Fibroblast of peridontal ligament (primary cell): ENCODE measurements at regions not wholly inside any gene's neighbourhood (a gene's known extent, or its start where the extent isn't known, plus 50 kb on each side); places are given as distances from the start of the nearest gene placed in this dataset.
"Not testable (repeated sequence)": the region's sequence is repeated elsewhere in the genome, so short reads cannot be mapped to it uniquely, and the experiment has no call there.

Source experiments
- DNase-seq: peaks from one replicate; pipeline ENCODE4 v3.0.0-alpha.2; 2010; ENCODE audit errors: extremely low read depth

GRCh38 chr9:99626426-99626825 lies 195.3 kb upstream of the NR4A3 start:
- no peak for DNase-seq

GRCh38 chr9:99628285-99628684 lies 193.4 kb upstream of the NR4A3 start:
- no peak for DNase-seq

- no peak for DNase-seq
These were observed 192.7 kb upstream of the NR4A3 start for GRCh38 chr9:99628849-99629620.

GRCh38 chr9:99632349-99633038 lies 189.2 kb upstream of the NR4A3 start:
- no peak for DNase-seq

- no peak for DNase-seq
These were observed 188.4 kb upstream of the NR4A3 start for GRCh38 chr9:99633265-99633664.

GRCh38 chr9:99634186-99634585 lies 187.5 kb upstream of the NR4A3 start:
- DNase-seq = peak; percentile 43

GRCh38 chr9:99635032-99635431 lies 186.7 kb upstream of the NR4A3 start:
- peak; percentile 70 for DNase-seq

GRCh38 chr9:99637641-99638040 lies 184.0 kb upstream of the NR4A3 start:
- DNase-seq = no peak

GRCh38 chr9:99638971-99639370 lies 182.7 kb upstream of the NR4A3 start:
- DNase-seq = no peak

GRCh38 chr9:99647604-99648003 lies 174.1 kb upstream of the NR4A3 start:
- DNase-seq = no peak

GRCh38 chr9:99650187-99650874 lies 171.4 kb upstream of the NR4A3 start:
- no peak for DNase-seq

GRCh38 chr9:99660191-99660636 lies 161.5 kb upstream of the NR4A3 start:
- DNase-seq = no peak

GRCh38 chr9:99663297-99663696 lies 158.4 kb upstream of the NR4A3 start:
- DNase-seq = no peak

- DNase-seq = no peak
These were observed 157.8 kb upstream of the NR4A3 start for GRCh38 chr9:99663856-99664255.

- peak; percentile 17 for DNase-seq
These were observed 155.1 kb upstream of the NR4A3 start for GRCh38 chr9:99666571-99666970.

- not testable (repeated sequence) for DNase-seq
These were observed 150.8 kb upstream of the NR4A3 start for GRCh38 chr9:99670886-99671285.

- DNase-seq = peak; percentile 70
These were observed 144.4 kb upstream of the NR4A3 start for GRCh38 chr9:99677281-99677680.

GRCh38 chr9:99678566-99678965 lies 143.1 kb upstream of the NR4A3 start:
- no peak for DNase-seq

GRCh38 chr9:99680191-99680590 lies 141.5 kb upstream of the NR4A3 start:
- peak; percentile 81 for DNase-seq

- no peak for DNase-seq
These were observed 140.6 kb upstream of the NR4A3 start for GRCh38 chr9:99681113-99681512.

GRCh38 chr9:99682378-99682777 lies 139.3 kb upstream of the NR4A3 start:
- DNase-seq = no peak

- DNase-seq = no peak
These were observed 138.8 kb upstream of the NR4A3 start for GRCh38 chr9:99682870-99683269.

- DNase-seq = no peak
These were observed 131.1 kb upstream of the NR4A3 start for GRCh38 chr9:99690573-99690972.
